ENCODE measurements at regions not wholly inside any gene's neighbourhood (a gene's known extent, or its start where the extent isn't known, plus 50 kb on each side); places are given as distances from the start of the nearest gene placed in this dataset.

GRCh38 chr12:46693034-46693433 is 132.8 kb downstream of the SLC38A4 start:
- CTCF ChIA-PET: no interaction called here
- ATAC-seq (no peak), FAIRE-seq (no peak), DNase-seq (ENCODE audit: low read depth in 1 of 2, low spot score in 1 of 2) (no peak)
- peaks cover 5% of the 10 kb centered on the region; the same call in 2 of the 3 replicates for H3K9me3 ChIP-seq
- H3K4me3 ChIP-seq: no peak overlapping the region
- no peak overlapping the region for H3K27ac ChIP-seq
- 59% methylated on average over 4 of the region's 4 CpGs for WGBS (ENCODE audit: missing lambda C conversion rate)
- TF ChIP-seq GATA3 (IDR thresholded peaks at IDR 0.05; ENCODE audit: borderline replicate concordance) (no peak), FOXS1 (CRISPR knock-in tag; IDR thresholded peaks at IDR 0.05) (no peak), PHF8 (IDR thresholded peaks at IDR 0.05; ENCODE audit: borderline replicate concordance, low read depth) (no peak)
- H3K4me2 ChIP-seq: no peak overlapping the region
- H3K4me1 ChIP-seq: no peaks in the 10 kb centered on the region
- POLR2A ChIA-PET: no interaction called here

- Histone ChIP-seq H3K4me3 (no peak overlapping the region), H3K9me3 (peaks cover under 1% of the 10 kb centered on the region; the same call in 1 of the 3 replicates), H3K4me2 (no peak overlapping the region), H3K4me1 (no peaks in the 10 kb centered on the region), H3K27ac (no peak overlapping the region)
- FAIRE-seq (no peak), ATAC-seq (no peak), DNase-seq (ENCODE audit: low read depth in 1 of 2, low spot score in 1 of 2) (no peak)
- ChIA-PET POLR2A (no interaction called here), CTCF (no interaction called here)
- TF ChIP-seq HES2 (IDR thresholded peaks at IDR 0.05) (no peak), PBX3 (IDR thresholded peaks at IDR 0.05) (no peak), NPAS2 (CRISPR knock-in tag; IDR thresholded peaks at IDR 0.05; ENCODE audit: borderline replicate concordance) (no peak), EHMT2 (IDR thresholded peaks at IDR 0.05; ENCODE audit: low read depth) (no peak), FOSB (CRISPR knock-in tag; IDR thresholded peaks at IDR 0.05) (no peak), CHD4 (IDR thresholded peaks at IDR 0.05; ENCODE audit: borderline replicate concordance) (no peak), SMC3 (IDR thresholded peaks at IDR 0.05) (no peak), CEBPB (IDR thresholded peaks at IDR 0.05) (no peak), JUNB (IDR thresholded peaks at IDR 0.05) (no peak), FOSL2 (IDR thresholded peaks at IDR 0.05) (no peak), FOSL2 (CRISPR knock-in tag; IDR thresholded peaks at IDR 0.05) (no peak), ATOH8 (CRISPR knock-in tag; IDR thresholded peaks at IDR 0.05; ENCODE audit: low read depth) (no peak), KDM1A (IDR thresholded peaks at IDR 0.05; ENCODE audit: low read depth) (no peak), RAD21 (conservative IDR thresholded peaks at IDR 0.05 in 1 of 2, IDR thresholded peaks at IDR 0.05 in 1 of 2) (no peak), ESRRA (IDR thresholded peaks at IDR 0.05; ENCODE audit: borderline replicate concordance, low read length) (no peak), JUN (IDR thresholded peaks at IDR 0.05) (no peak), HMGXB4 (CRISPR knock-in tag; IDR thresholded peaks at IDR 0.05; ENCODE audit: borderline replicate concordance) (no peak), MAZ (IDR thresholded peaks at IDR 0.05; ENCODE audit: borderline replicate concordance, low read depth, low read length) (no peak), NR3C1 (IDR thresholded peaks at IDR 0.05) (no peak), RFX5 (IDR thresholded peaks at IDR 0.05) (no peak), CHD2 (IDR thresholded peaks at IDR 0.05; ENCODE audit: low read length, partially characterized antibody) (no peak)
- WGBS (ENCODE audit: missing lambda C conversion rate): 72% methylated on average over 3 of the region's 3 CpGs
Observed at GRCh38 chr12:46692606-46693005, 133.2 kb downstream of the SLC38A4 start.

Measured in A549 (cell line).